ENCODE measurements at regions not wholly inside any gene's neighbourhood (a gene's known extent, or its start where the extent isn't known, plus 50 kb on each side); places are given as distances from the start of the nearest gene placed in this dataset.

DNA sequence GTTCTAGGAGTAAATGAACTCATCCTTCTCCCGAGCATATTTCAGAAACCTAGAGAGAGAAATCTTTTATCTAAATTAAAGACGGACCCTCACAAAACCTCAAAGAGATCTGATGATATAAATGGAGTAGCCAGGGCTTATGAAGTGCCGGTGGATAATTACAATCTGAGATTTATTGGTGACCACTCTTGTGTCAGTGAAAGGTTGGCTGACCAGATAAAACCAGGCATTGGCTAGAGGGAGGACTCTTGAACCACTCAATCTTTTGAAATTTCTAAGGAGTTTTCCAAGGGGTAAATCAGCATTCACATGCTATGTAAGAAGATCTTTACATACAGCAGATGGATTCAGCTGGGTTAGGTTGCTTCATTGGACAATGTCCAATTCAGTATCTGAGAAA is 227.3 kb upstream of the MMADHC start:
- H3K4me3 ChIP-seq, result no peak overlapping the region
- DNase-seq, result no peak
- H3K9me3 ChIP-seq, result peaks cover 0 to 2% (median 0%) of the 10 kb centered on the region in 8 donors
- intact Hi-C loops (cut with DNase I; ENCODE audit: low total_unique reads), result no loop called here
- no peaks in the 10 kb centered on the region for H3K36me3 ChIP-seq
- no peaks in the 10 kb centered on the region for H3K4me1 ChIP-seq
- WGBS, 5 donors, result 50 to 92% (median 77%) methylated on average over 3 of the region's 3 CpGs
- no peaks in the 10 kb centered on the region for H3K27me3 ChIP-seq (replicated peaks in 1 of 7)
- no peak overlapping the region for H3K27ac ChIP-seq
- TF ChIP-seq CTCF (IDR thresholded peaks at IDR 0.05 in 8 of 11, conservative IDR thresholded peaks at IDR 0.05 in 3 of 11) (no peak), POLR2AphosphoS5 (IDR thresholded peaks at IDR 0.05) (no peak), POLR2A (IDR thresholded peaks at IDR 0.05) (no peak)

GRCh38 chr2:149814049-149814448 is 226.5 kb upstream of the MMADHC start:
- H3K4me3 ChIP-seq, result no peak overlapping the region
- H3K9me3 ChIP-seq, result peaks cover 0 to 2% (median 0%) of the 10 kb centered on the region in 8 donors
- no peak overlapping the region for H3K27ac ChIP-seq
- DNase-seq, result no peak
- whole genome bisulfite sequencing, 5 donors, result 62 to 74% (median 69%) methylated on average over 1 of the region's 1 CpG
- no peaks in the 10 kb centered on the region for H3K27me3 ChIP-seq (replicated peaks in 1 of 7)
- no peak for TF ChIP-seq CTCF (IDR thresholded peaks at IDR 0.05 in 8 of 11, conservative IDR thresholded peaks at IDR 0.05 in 3 of 11)
- no peak for TF ChIP-seq POLR2AphosphoS5 (IDR thresholded peaks at IDR 0.05)
- no peak for TF ChIP-seq POLR2A (IDR thresholded peaks at IDR 0.05)
- intact Hi-C loops (cut with DNase I; ENCODE audit: low total_unique reads), result no loop called here
- H3K4me1 ChIP-seq, result no peaks in the 10 kb centered on the region
- no peaks in the 10 kb centered on the region for H3K36me3 ChIP-seq

GRCh38 chr2:149808556-149808955 is 221.0 kb upstream of the MMADHC start:
- 24 to 53% (median 44%) methylated on average over 2 of the region's 2 CpGs for WGBS, 5 donors
- Histone ChIP-seq H3K9me3 (peaks cover 0 to 2% (median 0%) of the 10 kb centered on the region in 8 donors), H3K4me3 (no peak overlapping the region), H3K4me1 (no peaks in the 10 kb centered on the region), H3K36me3 (no peaks in the 10 kb centered on the region), H3K27ac (no peak overlapping the region), H3K27me3 (replicated peaks in 1 of 7) (no peaks in the 10 kb centered on the region)
- intact Hi-C loops (cut with DNase I; ENCODE audit: low total_unique reads), result no loop called here
- DNase-seq, result no peak
- TF ChIP-seq POLR2A (IDR thresholded peaks at IDR 0.05), result no peak
- no peak for TF ChIP-seq POLR2AphosphoS5 (IDR thresholded peaks at IDR 0.05)
- TF ChIP-seq CTCF (IDR thresholded peaks at IDR 0.05 in 8 of 11, conservative IDR thresholded peaks at IDR 0.05 in 3 of 11), result no peak

GRCh38 chr2:149806651-149807050 is 219.1 kb upstream of the MMADHC start:
- DNase-seq, result no peak
- H3K27ac ChIP-seq, result no peak overlapping the region
- no peak overlapping the region for H3K4me3 ChIP-seq
- H3K36me3 ChIP-seq, result no peaks in the 10 kb centered on the region
- 86 to 95% (median 92%) methylated on average over 2 of the region's 2 CpGs for WGBS, 5 donors
- H3K9me3 ChIP-seq, result peaks cover 0 to 7% (median 2%) of the 10 kb centered on the region in 8 donors
- intact Hi-C loops (cut with DNase I; ENCODE audit: low total_unique reads), result no loop called here
- H3K27me3 ChIP-seq (replicated peaks in 1 of 7), result no peaks in the 10 kb centered on the region
- no peaks in the 10 kb centered on the region for H3K4me1 ChIP-seq
- no peak for TF ChIP-seq CTCF (IDR thresholded peaks at IDR 0.05 in 8 of 11, conservative IDR thresholded peaks at IDR 0.05 in 3 of 11)

All from spleen (tissue), 11 donors.